ENCODE measurements at regions not wholly inside any gene's neighbourhood (a gene's known extent, or its start where the extent isn't known, plus 50 kb on each side); places are given as distances from the start of the nearest gene placed in this dataset.

GRCh38 chr16:73315645-73316044 is 267.7 kb upstream of the ZFHX3 start:
- TF ChIP-seq CTCF (IDR thresholded peaks at IDR 0.05) (no peak), POLR2A (IDR thresholded peaks at IDR 0.05) (no peak)
